Kidney epithelial cell (primary cell): ENCODE measurements at regions not wholly inside any gene's neighbourhood (a gene's known extent, or its start where the extent isn't known, plus 50 kb on each side); places are given as distances from the start of the nearest gene placed in this dataset.

Source experiments
- DNase-seq: peaks from one replicate; pipeline ENCODE4 v3.0.0-alpha.2; 2010; ENCODE audit warnings: low read depth
- H3K27me3 ChIP-seq: 2 replicates; pipeline ENCODE4 v1.6.0; 2011; ENCODE audit warnings: low read length; ENCODE audit not compliant: control insufficient read depth, insufficient read depth
- H3K36me3 ChIP-seq: 2 replicates; pipeline ENCODE4 v1.5.1; 2011; ENCODE audit warnings: low read length; ENCODE audit not compliant: control insufficient read depth, insufficient read depth
- H3K4me3 ChIP-seq: 2 replicates; pipeline ENCODE4 v1.5.1; 2011; ENCODE audit warnings: low read depth, mild to moderate bottlenecking, control low read depth, low read length
- CTCF ChIP-seq: IDR thresholded peaks from 2 replicates; pipeline ENCODE4 v1.5.1; 2011; ENCODE audit warnings: mild to moderate bottlenecking, moderate library complexity, low read length, control low read depth, inconsistent platforms; ENCODE audit not compliant: insufficient read depth, poor library complexity, severe bottlenecking

DNA sequence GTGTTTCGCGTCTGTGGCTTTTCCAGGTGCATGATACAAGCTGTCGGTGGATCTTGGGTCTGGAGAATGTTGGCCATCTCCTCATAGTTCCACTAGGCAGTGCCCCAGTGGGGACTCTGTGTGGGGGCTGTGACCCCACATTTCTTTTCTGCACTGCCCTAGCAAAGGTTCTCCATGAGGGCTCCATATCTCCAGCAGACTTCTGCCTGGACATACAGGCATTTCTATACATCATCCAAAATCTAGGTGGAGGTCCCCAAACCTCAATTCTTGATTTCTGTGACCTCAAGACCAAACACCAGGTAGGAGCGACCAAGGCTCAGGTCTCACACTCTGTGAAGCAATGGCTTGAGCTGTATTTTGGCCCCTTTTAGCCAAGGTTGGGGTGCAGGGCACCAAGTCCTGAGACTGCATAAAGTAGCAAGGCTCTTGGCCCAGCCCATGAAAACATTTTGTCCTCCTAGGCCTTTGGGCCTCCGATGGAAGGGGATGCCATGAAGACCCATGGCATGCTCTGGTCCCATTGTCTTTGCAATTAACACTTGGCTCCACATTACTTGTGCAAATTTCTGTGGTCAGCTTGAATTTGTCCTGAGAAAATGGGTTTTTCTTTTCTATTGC lies 615.3 kb downstream of the ZBBX start:
- Histone ChIP-seq H3K4me3 (no peak overlapping the region), H3K27me3 (no peaks in the 10 kb centered on the region), H3K36me3 (no peaks in the 10 kb centered on the region)
- DNase-seq: no peak
- no peak for TF ChIP-seq CTCF

GRCh38 chr3:166759736-166760513 lies 620.2 kb downstream of the ZBBX start:
- DNase-seq: no peak
- no peak overlapping the region for H3K4me3 ChIP-seq
- no peak for TF ChIP-seq CTCF

DNA sequence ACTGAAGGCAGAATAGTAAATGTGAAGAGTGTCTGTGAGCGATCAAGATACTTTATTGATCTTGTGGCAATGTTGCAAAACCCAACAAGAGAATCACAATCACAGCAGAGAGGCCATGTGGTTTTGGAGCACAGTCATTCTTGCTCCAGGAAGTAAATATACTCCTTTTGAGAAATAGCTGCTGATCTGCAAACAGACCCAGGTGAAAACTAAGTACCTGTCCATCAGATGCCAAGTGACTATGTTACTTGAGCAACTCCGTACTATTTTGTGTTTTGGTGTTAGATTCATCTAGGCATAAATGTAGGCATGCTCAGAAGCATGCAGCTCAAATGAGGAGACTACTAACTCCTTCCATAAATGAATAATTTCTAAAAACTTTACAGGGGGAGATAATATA lies 627.9 kb downstream of the ZBBX start:
- Histone ChIP-seq H3K27me3 (no peaks in the 10 kb centered on the region), H3K4me3 (no peak overlapping the region), H3K36me3 (no peaks in the 10 kb centered on the region)
- DNase-seq: no peak
- TF ChIP-seq CTCF: no peak

More at GRCh38 chr3:166759736-166760513, 620.2 kb downstream of the ZBBX start:
- no peaks in the 10 kb centered on the region for H3K27me3 ChIP-seq
- H3K36me3 ChIP-seq: no peaks in the 10 kb centered on the region

DNA sequence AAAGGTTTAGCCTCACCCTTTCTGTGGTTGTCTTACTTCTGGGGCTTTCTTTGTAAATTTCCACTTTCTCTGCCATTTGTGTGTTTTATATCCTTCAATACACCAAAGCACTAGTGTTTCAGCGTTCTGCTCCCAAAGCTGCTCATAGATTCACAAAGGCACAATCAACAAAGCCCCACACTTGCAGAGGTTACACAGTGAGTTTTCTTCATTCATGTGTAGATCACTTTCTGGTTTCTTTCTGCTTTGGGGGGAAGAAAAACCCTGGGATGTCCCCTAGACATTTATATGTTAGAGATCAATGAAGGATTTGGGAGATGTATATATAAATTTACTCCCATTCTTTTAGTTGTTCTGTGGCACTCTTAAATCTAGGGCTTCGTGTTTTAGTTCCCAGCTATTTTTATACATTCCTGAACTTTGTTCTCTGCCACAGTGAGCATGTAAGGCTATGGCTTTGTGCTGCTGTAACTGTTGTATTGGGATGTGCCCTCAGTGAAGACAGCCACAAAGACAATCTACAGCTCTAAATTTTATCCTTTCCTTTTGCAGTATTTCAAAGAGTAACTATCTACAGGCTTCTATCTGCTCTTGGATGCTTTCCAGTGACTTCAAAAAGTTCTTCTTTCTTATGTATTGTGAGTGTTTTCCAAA lies 636.5 kb downstream of the ZBBX start:
- no peak for TF ChIP-seq CTCF
- Histone ChIP-seq H3K27me3 (no peaks in the 10 kb centered on the region), H3K4me3 (no peak overlapping the region), H3K36me3 (no peaks in the 10 kb centered on the region)
- no peak for DNase-seq

GRCh38 chr3:166734734-166735133 lies 645.4 kb downstream of the ZBBX start:
- H3K27me3 ChIP-seq: no peaks in the 10 kb centered on the region
- H3K36me3 ChIP-seq: no peaks in the 10 kb centered on the region
- DNase-seq: no peak
- no peak for TF ChIP-seq CTCF
- H3K4me3 ChIP-seq: no peak overlapping the region
